ENCODE measurements at regions not wholly inside any gene's neighbourhood (a gene's known extent, or its start where the extent isn't known, plus 50 kb on each side); places are given as distances from the start of the nearest gene placed in this dataset.

DNA sequence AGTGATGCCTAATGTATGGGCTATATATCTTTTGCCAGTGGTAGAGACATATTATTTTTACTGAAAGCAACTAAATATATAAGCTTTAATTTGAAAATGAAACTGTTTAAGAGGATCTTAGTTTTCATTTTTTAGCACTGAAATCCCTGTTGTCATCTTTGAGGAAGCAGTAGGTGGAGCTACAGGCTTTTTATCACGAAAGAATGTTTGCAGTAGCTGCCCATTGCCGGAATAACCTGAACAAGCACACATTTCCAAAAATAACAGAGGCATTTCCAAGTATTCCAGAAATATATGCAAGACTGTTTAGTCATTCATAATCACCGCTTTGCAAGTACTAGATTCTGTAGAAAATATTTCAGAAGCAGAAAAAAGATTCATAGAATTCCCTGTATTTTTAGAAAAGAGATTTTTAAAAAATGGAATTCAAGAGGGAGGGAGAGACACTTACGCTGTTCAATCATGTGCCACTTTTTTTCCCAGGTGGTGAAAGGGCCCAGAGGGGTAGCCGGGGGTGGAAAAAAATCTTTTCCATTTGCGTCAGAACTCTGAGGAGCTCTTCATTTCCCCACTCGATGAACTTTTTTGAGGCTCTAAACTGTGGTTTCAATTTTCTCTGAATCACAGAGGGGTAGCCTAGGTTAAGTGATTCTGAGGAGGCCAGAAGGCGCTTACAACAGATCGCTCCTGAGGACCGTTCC, 142.5 kb upstream of the FERMT1 start:
- TF ChIP-seq SRF (IDR thresholded peaks at IDR 0.05; ENCODE audit: low read depth in 2 of 2, low read length in 2 of 2) (no peak), POLR2A (IDR thresholded peaks at IDR 0.05; ENCODE audit: low read depth, low read length) (no peak), EED (IDR thresholded peaks at IDR 0.05; ENCODE audit: low read depth) (no peak), TCF12 (IDR thresholded peaks at IDR 0.05; ENCODE audit: low read depth, low read length) (no peak), CREB1 (IDR thresholded peaks at IDR 0.05; ENCODE audit: low read depth) (no peak), FOXM1 (IDR thresholded peaks at IDR 0.05; ENCODE audit: low read depth, low read length) (no peak), YY1 (IDR thresholded peaks at IDR 0.05; ENCODE audit: low read depth, low read length) (no peak), YBX1 (IDR thresholded peaks at IDR 0.05) (no peak)

All from GM12878 (cell line).